Astrocyte of the cerebellum (primary cell): ENCODE measurements at regions not wholly inside any gene's neighbourhood (a gene's known extent, or its start where the extent isn't known, plus 50 kb on each side); places are given as distances from the start of the nearest gene placed in this dataset.

Experiments
- DNase-seq: peaks from one replicate; pipeline ENCODE4 v3.0.0-alpha.2; 2011; ENCODE audit warnings: low read depth
- H3K4me3 ChIP-seq: 2 replicates; pipeline ENCODE4 v1.5.1; 2011; ENCODE audit warnings: mild to moderate bottlenecking, low read depth, low read length, moderate library complexity
- CTCF ChIP-seq: IDR thresholded peaks from 2 replicates; pipeline ENCODE4 v1.5.1; 2012; ENCODE audit warnings: low read length, low read depth, moderate library complexity, mild to moderate bottlenecking; ENCODE audit errors: missing control alignments
- in situ Hi-C: cut with HindIII; loops from 2 replicates; pipeline ENCODE4 v1.10.0; 2017; ENCODE audit warnings: low sequenced_read_pairs

- no peak for DNase-seq
- no peak for TF ChIP-seq CTCF
- H3K4me3 ChIP-seq: no peak overlapping the region
- in situ Hi-C loops: no loop called here
Observed at GRCh38 chrX:19283597-19284339, 60.0 kb upstream of the PDHA1 start.

- in situ Hi-C loops: no loop called here
- no peak for DNase-seq
- no peak for TF ChIP-seq CTCF
- no peak overlapping the region for H3K4me3 ChIP-seq
Observed at GRCh38 chrX:19285857-19286256, 57.9 kb upstream of the PDHA1 start.

GRCh38 chrX:19291086-19291485, 52.6 kb upstream of the PDHA1 start:
- in situ Hi-C loops: no loop called here
- H3K4me3 ChIP-seq: no peak overlapping the region
- no peak for DNase-seq
- TF ChIP-seq CTCF: no peak

- in situ Hi-C loops: no loop called here
- no peak overlapping the region for H3K4me3 ChIP-seq
- DNase-seq: no peak
- no peak for TF ChIP-seq CTCF
Observed at GRCh38 chrX:19293606-19294325, 50.0 kb upstream of the PDHA1 start.
